IPS-NIHi7 (cell line): ENCODE measurements at regions not wholly inside any gene's neighbourhood (a gene's known extent, or its start where the extent isn't known, plus 50 kb on each side); places are given as distances from the start of the nearest gene placed in this dataset.
"Not testable (repeated sequence)": the region's sequence is repeated elsewhere in the genome, so short reads cannot be mapped to it uniquely, and the experiment has no call there.

Experiments used
- DNase-seq: peaks from one replicate; pipeline ENCODE4 v3.0.0; 2012; ENCODE audit warnings: mixed read lengths; ENCODE audit errors: extremely low spot score

GRCh38 chr10:80025281-80025680, 53.2 kb upstream of the TMEM254 start:
- no peak for DNase-seq

GRCh38 chr10:80022408-80023001, 56.0 kb upstream of the TMEM254 start:
- DNase-seq: not testable (repeated sequence)

- not testable (repeated sequence) for DNase-seq
Observed at GRCh38 chr10:80018406-80018984, 60.0 kb upstream of the TMEM254 start.

DNA sequence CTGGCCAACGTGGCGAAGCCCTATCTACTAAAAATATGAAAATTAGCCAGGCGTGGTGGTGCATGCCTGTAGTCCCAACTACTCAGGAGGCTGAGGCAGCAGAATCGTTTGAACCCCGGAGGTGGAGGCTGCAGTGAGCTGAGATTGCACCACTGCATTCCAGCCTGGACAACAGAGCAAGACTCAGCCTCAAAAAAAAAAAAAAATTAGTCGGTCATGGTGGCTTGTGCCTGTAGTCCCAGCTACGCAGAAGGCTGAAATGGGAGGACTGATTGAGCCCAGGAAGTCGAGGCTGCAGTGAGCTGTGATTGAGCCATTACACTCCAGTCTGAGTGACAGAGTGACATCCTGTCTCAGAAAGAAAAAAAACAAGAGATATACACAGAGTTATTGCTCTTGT, 61.3 kb upstream of the TMEM254 start:
- DNase-seq: not testable (repeated sequence)

- peak; percentile 10 for DNase-seq
Observed at GRCh38 chr10:80015911-80016830, 62.3 kb upstream of the TMEM254 start.

DNA sequence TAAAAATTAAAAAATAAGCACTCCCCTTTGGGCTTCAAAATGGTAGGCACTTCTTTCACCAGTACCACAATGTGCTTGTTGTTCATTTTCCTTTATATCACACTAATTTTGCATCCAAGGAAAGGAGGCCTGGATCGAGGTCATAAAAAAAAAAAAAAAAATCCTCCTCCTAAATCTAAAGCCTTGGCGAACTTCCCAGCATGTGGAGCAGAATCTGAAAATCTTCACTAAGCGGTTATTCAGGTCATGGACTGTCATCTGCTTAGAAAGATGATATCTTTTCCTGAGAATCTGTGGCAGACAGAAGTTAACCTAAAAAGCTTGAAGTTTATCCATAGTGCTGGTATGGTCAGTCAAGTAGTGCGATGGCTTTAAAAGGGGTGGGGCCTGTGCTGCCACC, 64.2 kb upstream of the SFTPD start:
- not testable (repeated sequence) for DNase-seq

- not testable (repeated sequence) for DNase-seq
Observed at GRCh38 chr10:80011144-80011543, 62.2 kb upstream of the SFTPD start.

GRCh38 chr10:80000541-80000940, 51.6 kb upstream of the SFTPD start:
- DNase-seq: no peak
